ENCODE measurements at regions not wholly inside any gene's neighbourhood (a gene's known extent, or its start where the extent isn't known, plus 50 kb on each side); places are given as distances from the start of the nearest gene placed in this dataset.

DNA sequence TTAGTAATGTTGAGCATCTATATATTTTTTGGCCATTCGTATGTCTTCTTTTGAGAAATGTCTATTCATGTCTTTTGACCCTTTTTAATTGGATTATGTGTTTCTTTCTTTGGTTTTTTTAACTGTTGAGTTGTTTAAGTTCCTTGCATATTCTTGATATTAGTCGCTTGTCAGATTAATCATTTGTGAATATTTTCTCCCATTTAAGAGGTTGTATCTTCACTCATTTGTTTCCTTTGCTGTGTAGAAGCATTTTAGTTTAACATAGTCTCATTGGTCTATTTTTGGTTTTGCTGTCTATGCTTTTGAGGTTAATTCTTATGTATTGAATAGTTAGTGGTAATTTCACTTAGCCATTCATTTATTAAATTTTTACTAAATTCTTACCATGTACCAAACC, 283.8 kb downstream of the ZPLD1 start (continued):
- TF ChIP-seq NRF1 (IDR thresholded peaks at IDR 0.05; ENCODE audit: low read depth, low read length) (no peak), SP1 (IDR thresholded peaks at IDR 0.05; ENCODE audit: low read depth, low read length) (no peak), KDM5A (IDR thresholded peaks at IDR 0.05; ENCODE audit: low read length) (no peak), RXRA (IDR thresholded peaks at IDR 0.05; ENCODE audit: insufficient read depth, low read depth, low read length) (no peak), SIN3A (conservative IDR thresholded peaks at IDR 0.05 in 1 of 2, IDR thresholded peaks at IDR 0.05 in 1 of 2; ENCODE audit: low read depth in 1 of 2, low read length in 2 of 2) (no peak)
